GM10266 (cell line): ENCODE measurements at regions not wholly inside any gene's neighbourhood (a gene's known extent, or its start where the extent isn't known, plus 50 kb on each side); places are given as distances from the start of the nearest gene placed in this dataset.

Source experiments
- DNase-seq: peaks from one replicate; pipeline ENCODE4 v3.0.0; 2012; ENCODE audit errors: extremely low spot score
- TF ChIP-seq, protein P1 (sequence below): IDR thresholded peaks from 2 replicates; pipeline ENCODE4 v1.5.1; 2012; ENCODE audit warnings: mild to moderate bottlenecking, low read depth; ENCODE audit not compliant: control insufficient read depth, insufficient read depth; ENCODE audit errors: missing control alignments

DNA sequence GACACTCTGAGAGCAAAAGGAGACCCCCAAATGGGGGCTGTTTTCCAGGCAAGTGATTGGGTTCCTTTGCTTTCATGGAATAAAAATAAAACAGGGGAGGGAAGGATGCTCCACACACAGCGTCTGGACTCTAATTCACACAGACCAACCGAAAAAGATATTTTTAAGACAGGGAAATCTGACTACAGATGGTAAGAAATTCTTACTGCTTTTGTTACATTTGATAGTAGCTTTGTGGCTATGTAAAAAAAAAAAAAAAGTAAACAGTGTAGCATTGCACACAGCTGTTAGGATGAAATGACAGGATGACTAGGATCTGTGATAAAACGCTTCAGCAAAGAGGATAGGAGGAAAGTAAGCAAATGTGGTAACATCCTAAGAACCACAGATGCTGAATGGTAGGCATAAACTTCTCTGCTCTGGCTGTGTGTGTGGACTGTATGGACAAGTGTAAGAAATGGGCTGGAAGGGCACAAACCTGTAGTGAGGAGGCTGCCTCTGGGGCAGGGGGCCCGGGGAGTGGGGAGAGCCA, 207.6 kb downstream of the ANAPC1 start:
- DNase-seq: no peak
- TF ChIP-seq, protein P1, sequence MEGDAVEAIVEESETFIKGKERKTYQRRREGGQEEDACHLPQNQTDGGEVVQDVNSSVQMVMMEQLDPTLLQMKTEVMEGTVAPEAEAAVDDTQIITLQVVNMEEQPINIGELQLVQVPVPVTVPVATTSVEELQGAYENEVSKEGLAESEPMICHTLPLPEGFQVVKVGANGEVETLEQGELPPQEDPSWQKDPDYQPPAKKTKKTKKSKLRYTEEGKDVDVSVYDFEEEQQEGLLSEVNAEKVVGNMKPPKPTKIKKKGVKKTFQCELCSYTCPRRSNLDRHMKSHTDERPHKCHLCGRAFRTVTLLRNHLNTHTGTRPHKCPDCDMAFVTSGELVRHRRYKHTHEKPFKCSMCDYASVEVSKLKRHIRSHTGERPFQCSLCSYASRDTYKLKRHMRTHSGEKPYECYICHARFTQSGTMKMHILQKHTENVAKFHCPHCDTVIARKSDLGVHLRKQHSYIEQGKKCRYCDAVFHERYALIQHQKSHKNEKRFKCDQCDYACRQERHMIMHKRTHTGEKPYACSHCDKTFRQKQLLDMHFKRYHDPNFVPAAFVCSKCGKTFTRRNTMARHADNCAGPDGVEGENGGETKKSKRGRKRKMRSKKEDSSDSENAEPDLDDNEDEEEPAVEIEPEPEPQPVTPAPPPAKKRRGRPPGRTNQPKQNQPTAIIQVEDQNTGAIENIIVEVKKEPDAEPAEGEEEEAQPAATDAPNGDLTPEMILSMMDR: no peak

DNA sequence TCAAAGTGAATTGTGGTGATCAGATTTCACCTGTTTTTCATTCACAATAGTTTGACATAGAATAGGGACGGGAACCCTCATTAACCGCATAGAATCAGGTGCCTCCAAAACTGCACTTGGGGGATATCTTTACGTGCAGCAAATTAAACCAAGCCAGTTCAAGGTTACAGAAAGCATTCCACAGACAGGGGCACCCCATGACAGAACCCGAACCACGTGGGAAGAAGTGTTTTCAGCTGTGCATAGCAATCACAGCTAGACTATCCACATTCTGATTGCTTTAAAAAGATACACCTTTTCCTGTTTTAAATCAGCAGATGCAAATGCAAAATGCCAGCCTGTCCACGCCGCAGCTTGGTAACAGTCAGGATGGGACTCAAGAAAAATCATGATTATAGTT, 205.8 kb downstream of the ANAPC1 start:
- TF ChIP-seq, protein P1: no peak
- no peak for DNase-seq

DNA sequence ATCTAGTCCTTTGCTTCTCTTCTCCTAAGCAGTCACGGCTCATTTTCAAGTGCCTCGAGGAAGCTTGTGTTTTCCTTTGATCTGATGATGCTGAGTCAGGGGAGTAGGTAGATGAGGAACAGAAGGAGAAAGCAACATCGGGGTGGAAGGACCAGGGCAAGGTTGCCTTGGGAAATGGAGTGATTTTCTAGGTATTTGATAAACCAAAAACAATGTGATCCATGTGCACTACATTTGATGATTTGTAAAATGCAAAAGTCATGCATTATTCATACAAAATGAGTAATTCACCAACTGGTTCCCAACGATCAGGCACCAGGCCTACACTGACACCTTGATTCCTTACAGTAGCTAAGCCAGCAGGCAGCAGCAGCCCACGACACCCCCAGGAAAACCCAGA, 205.3 kb downstream of the ANAPC1 start:
- TF ChIP-seq, protein P1: no peak
- DNase-seq: no peak

DNA sequence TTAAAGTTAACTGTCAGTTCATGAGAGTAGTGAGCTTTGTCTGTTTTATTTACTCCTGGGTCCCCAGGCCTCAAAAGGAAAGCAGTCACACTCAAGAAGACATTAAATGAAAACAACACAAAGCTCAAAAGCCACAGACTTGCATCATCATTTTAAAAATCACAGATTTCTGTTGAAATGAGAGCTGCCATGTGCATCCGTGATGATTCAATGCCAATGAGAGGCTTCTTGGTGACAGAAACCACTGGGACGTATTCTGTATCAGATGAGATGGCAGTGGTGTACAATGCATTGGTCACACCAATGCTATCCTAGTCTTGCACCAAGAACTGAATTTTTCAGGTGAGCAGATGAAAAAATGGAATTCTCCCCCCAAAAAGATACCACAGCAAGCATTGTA, 204.8 kb downstream of the ANAPC1 start:
- DNase-seq: no peak
- TF ChIP-seq, protein P1: no peak

DNA sequence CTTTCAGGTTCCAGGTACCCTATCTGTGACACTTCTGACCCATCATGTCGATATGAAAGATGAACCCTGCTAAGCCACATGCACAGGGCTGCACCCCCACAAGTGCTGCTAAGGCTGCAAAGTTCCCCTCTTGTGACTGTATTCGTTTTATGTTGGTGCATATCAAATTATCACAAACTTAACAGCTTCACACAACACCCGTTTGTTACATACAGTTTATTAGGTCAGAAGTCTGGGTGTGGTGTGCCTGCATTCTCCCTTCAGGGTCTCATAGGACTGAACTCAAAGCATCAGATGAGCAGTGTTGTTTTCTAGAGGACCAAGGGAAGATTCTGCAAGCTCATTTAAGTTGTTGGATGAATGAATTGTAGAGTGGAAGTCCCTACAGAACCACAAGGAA, 199.4 kb downstream of the ANAPC1 start:
- no peak for DNase-seq
- TF ChIP-seq, protein P1: no peak

DNA sequence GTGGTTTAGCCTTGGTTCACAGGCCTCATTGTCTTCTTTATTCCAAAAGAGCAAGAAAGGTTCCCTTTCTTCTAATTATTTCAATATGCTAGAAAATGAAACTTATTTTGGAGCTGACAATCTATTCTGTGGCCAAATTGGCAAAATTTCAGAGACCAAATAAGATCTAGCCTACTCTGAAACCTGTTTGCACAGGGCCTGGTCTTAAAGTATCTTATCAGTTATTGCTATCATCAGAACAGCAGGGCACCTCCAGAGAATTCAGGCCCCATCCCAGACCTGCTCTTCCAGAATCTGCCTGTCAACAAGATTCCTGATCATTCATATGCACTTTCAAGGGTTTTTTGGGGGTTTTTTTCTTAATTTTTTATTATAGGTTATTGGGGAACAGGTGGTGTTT, 198.7 kb downstream of the ANAPC1 start:
- no peak for DNase-seq
- TF ChIP-seq, protein P1: no peak

DNA sequence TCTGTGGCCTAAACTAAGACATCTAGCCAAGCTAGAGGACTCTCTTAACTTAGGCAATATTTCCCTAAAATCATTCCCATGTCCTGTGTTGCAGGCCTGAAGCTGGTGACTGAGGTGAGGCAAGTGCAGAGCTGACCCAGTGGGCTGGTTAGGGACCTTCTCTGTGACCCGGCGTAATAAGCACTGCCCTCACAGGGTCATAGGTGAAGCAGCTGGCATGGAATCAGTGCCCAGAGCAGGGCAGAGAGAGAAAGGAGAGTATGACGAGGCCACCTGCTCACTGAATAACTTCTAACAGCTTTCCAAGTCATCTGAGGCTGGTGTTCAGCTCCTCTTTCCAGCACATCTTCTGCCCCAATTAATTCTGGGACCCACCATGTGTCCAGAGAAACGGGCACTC, 197.0 kb downstream of the ANAPC1 start:
- no peak for DNase-seq

More for the DNA sequence above, 197.0 kb downstream of the ANAPC1 start:
- TF ChIP-seq, protein P1: no peak
